ENCODE measurements at regions not wholly inside any gene's neighbourhood (a gene's known extent, or its start where the extent isn't known, plus 50 kb on each side); places are given as distances from the start of the nearest gene placed in this dataset.
"Not testable (repeated sequence)": the region's sequence is repeated elsewhere in the genome, so short reads cannot be mapped to it uniquely, and the experiment has no call there.

DNA sequence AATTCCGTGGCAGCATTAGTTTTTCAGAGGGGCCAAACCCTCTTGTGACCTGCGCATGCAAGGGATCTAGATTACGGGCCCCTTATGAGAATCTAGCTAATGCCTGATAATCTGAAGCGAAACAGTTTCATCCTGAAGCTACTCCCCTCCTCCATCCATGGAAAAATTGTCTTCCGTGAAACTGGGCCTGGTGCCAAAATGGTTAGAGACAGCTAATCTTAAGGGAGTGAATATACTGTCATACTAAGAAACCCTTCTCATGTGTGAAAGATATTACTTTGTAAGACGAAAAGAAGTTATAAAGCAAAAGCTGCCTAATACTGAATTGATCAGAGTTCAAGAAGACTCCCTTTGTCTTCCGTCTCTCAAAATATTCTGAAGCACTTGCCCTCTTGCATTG, 166.3 kb downstream of the DUSP10 start:
- TF ChIP-seq, protein P1, sequence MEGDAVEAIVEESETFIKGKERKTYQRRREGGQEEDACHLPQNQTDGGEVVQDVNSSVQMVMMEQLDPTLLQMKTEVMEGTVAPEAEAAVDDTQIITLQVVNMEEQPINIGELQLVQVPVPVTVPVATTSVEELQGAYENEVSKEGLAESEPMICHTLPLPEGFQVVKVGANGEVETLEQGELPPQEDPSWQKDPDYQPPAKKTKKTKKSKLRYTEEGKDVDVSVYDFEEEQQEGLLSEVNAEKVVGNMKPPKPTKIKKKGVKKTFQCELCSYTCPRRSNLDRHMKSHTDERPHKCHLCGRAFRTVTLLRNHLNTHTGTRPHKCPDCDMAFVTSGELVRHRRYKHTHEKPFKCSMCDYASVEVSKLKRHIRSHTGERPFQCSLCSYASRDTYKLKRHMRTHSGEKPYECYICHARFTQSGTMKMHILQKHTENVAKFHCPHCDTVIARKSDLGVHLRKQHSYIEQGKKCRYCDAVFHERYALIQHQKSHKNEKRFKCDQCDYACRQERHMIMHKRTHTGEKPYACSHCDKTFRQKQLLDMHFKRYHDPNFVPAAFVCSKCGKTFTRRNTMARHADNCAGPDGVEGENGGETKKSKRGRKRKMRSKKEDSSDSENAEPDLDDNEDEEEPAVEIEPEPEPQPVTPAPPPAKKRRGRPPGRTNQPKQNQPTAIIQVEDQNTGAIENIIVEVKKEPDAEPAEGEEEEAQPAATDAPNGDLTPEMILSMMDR (IDR thresholded peaks at IDR 0.05; ENCODE audit: borderline replicate concordance), result no peak
- Histone ChIP-seq H3K4me1 (peaks cover 19% of the 10 kb centered on the region), H3K27ac (replicated peaks) (no peak overlapping the region), H3K36me3 (no peaks in the 10 kb centered on the region), H3K27me3 (ENCODE audit: low read depth) (no peaks in the 10 kb centered on the region), H3K9me3 (replicated peaks) (no peaks in the 10 kb centered on the region), H3K4me3 (no peak overlapping the region)
- DNase-seq, result no peak
- intact Hi-C loops (cut with micrococcal nuclease), result no loop called here

DNA sequence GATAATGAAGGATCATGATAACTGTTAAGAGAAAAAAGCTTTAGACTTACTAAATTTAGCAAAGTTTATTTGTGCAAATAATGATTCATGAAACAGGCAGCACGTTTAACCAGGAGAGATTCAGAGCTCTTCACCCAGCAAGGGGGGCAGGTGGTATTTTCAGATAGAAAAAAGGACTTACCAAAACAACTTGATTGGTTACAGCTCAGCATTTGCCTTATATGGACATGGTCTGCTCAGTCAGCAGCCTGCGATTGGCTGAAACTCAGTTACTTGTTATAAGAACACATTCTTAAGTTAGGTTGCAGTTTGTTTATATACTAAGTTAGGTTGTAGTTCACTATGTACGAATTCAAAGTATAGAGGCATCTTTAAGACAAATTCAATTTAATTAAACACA, 165.6 kb downstream of the DUSP10 start:
- intact Hi-C loops (cut with micrococcal nuclease), result no loop called here
- Histone ChIP-seq H3K27ac (replicated peaks) (no peak overlapping the region), H3K4me3 (no peak overlapping the region), H3K27me3 (ENCODE audit: low read depth) (no peaks in the 10 kb centered on the region), H3K4me1 (peaks cover 19% of the 10 kb centered on the region), H3K9me3 (replicated peaks) (no peaks in the 10 kb centered on the region), H3K36me3 (no peaks in the 10 kb centered on the region)
- TF ChIP-seq, protein P1 (IDR thresholded peaks at IDR 0.05; ENCODE audit: borderline replicate concordance), result no peak
- no peak for DNase-seq

DNA sequence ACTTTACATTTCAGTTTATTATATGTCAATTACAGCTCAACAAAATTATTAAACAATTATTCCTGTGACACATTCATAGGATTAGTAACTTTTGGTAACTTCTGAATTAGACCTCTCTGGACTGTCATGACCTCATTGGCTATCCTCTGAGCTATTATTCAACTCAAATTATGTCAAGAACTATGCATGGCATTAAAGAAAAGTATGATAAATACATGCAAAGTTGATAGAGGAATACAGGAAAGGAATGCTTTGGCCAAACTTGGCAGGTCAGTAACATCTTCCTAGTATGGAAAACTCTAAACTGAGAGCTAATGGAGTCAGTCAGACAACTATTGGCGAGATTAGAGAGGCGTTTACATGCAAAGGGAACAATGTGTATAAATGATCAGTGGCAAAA, 158.4 kb downstream of the DUSP10 start:
- Histone ChIP-seq H3K4me3 (no peak overlapping the region), H3K4me1 (no peaks in the 10 kb centered on the region), H3K27ac (replicated peaks) (no peak overlapping the region), H3K9me3 (replicated peaks) (no peaks in the 10 kb centered on the region), H3K27me3 (ENCODE audit: low read depth) (no peaks in the 10 kb centered on the region), H3K36me3 (no peaks in the 10 kb centered on the region)
- TF ChIP-seq, protein P1 (IDR thresholded peaks at IDR 0.05; ENCODE audit: borderline replicate concordance), result no peak
- no peak for DNase-seq
- intact Hi-C loops (cut with micrococcal nuclease), result no loop called here

DNA sequence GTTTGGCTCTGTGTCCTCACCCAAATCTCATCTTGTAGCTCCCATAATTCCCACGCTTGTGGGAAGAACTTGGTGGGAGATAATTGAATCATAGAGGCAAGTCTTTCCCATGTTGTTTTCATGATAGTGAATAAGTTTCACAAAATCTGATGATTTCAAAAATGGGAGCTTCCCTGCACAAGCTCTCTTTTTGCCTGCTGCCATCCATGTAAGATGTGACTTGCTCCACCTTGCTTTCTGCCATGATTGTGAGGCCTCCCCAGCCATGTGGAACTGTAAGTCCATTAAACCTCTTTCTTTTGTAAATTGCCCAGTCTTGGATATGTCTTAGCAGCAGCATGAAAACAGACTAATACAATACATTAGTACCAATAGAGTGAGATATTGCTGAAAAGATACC, 154.9 kb downstream of the DUSP10 start:
- DNase-seq; H3K36me3 ChIP-seq; intact Hi-C loops (cut with micrococcal nuclease); H3K27me3 ChIP-seq (ENCODE audit: low read depth); H3K4me3 ChIP-seq; H3K27ac ChIP-seq (replicated peaks); H3K9me3 ChIP-seq (replicated peaks); H3K4me1 ChIP-seq: not testable (repeated sequence)

DNA sequence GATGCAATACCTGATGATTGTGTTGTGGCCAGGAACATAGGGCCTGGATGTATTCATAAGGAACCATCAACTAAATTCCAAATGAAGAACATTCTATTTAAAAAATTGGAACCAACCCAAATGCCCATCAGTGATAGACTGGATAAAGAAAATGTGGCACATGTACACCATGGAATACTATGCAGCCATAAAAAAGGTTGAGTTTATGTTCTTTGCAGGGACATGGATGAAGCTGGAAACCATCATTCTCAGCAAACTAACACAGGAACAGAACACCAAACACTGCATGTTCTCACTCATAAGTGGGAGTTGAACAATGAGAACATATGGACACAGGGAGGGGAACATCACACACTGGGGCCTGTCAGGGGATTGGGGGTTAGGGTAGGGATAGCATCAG, 150.6 kb downstream of the DUSP10 start:
- intact Hi-C loops (cut with micrococcal nuclease); DNase-seq; H3K9me3 ChIP-seq (replicated peaks): not testable (repeated sequence)

DNA sequence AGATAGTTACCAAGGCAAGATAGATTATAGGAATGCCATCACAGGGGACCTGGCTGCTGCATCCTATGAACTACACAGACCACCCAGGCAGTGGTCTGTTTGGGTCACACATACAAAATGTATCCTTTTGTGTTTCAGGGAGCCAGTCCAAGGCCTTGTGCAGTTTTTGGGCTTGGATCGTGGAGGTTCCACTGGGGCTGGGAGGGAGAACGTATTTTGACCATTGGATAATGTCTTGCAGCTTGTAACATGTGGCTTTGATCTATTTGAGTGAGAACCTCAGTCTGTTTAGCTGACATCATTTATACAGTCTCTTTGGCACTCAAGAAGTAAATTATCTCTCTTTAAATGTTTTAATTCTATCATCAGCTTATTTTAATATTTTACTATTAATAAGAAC, 147.3 kb downstream of the DUSP10 start:
- H3K4me3 ChIP-seq, result no peak overlapping the region
- TF ChIP-seq, protein P1 (IDR thresholded peaks at IDR 0.05; ENCODE audit: borderline replicate concordance), result no peak
- no peaks in the 10 kb centered on the region for H3K4me1 ChIP-seq
- intact Hi-C loops (cut with micrococcal nuclease), result no loop called here
- no peaks in the 10 kb centered on the region for H3K27me3 ChIP-seq (ENCODE audit: low read depth)
- no peak overlapping the region for H3K27ac ChIP-seq (replicated peaks)
- no peak for DNase-seq
- H3K9me3 ChIP-seq (replicated peaks), result no peaks in the 10 kb centered on the region
- H3K36me3 ChIP-seq, result no peaks in the 10 kb centered on the region

More for the DNA sequence above, 150.6 kb downstream of the DUSP10 start:
- H3K4me3 ChIP-seq; H3K36me3 ChIP-seq; H3K4me1 ChIP-seq; H3K27me3 ChIP-seq (ENCODE audit: low read depth); H3K27ac ChIP-seq (replicated peaks): not testable (repeated sequence)

DNA sequence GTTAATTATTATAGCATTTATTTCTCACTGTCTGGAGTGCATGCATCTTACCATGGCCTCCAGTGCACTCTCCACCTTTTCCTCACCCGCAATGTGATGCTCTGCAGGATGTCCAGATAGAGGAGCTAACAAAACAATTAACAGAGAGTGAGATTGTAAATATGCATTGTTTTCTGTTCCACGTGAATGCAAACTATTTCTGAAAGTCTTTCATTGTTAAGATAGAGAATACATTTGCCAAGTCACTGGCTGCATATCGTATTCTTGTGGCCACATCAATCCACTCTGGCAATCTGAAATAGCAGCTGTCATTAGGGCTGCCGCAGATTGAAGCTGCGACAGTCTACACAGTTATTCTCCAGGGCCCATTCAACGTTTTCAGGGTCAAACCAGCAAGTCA, 143.8 kb downstream of the DUSP10 start:
- intact Hi-C loops (cut with micrococcal nuclease), result no loop called here
- TF ChIP-seq, protein P1 (IDR thresholded peaks at IDR 0.05; ENCODE audit: borderline replicate concordance), result no peak

More for the DNA sequence above, 143.8 kb downstream of the DUSP10 start:
- Histone ChIP-seq H3K27me3 (ENCODE audit: low read depth) (no peaks in the 10 kb centered on the region), H3K4me3 (no peak overlapping the region), H3K4me1 (no peaks in the 10 kb centered on the region), H3K36me3 (no peaks in the 10 kb centered on the region), H3K27ac (replicated peaks) (no peak overlapping the region), H3K9me3 (replicated peaks) (no peaks in the 10 kb centered on the region)
- DNase-seq, result no peak
